RCC 7860 (cell line): ENCODE measurements at regions not wholly inside any gene's neighbourhood (a gene's known extent, or its start where the extent isn't known, plus 50 kb on each side); places are given as distances from the start of the nearest gene placed in this dataset.

Experiments
- DNase-seq: peaks from one replicate; pipeline ENCODE4 v3.0.0-alpha.2; 2015; ENCODE audit warnings: low spot score
- FAIRE-seq: peaks from 2 replicates; lab custom pipeline; 2012; peaks lifted over from hg19 to GRCh38; lab: Jason Lieb, UNC

DNA sequence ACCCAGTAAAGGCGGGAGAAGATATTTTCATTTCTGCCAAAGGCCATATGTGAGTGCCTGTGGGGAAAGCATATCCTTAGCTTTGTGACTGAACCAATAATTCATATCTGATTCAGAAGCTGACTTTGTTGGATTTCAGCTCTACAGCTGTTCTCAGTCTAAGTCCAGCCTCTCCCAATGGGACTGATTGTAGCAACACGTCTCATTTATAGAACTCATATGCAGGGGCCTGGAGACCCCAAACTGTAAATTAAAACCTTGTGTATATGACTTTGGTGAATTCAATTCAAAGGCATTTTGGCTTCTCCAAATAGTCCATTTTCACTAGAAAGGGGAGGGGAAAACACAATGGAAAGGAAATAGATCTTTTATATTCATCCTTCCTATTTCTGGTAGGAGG lies 250.4 kb upstream of the SORL1-AS1 start:
- no peak for DNase-seq
- no peak for FAIRE-seq

DNA sequence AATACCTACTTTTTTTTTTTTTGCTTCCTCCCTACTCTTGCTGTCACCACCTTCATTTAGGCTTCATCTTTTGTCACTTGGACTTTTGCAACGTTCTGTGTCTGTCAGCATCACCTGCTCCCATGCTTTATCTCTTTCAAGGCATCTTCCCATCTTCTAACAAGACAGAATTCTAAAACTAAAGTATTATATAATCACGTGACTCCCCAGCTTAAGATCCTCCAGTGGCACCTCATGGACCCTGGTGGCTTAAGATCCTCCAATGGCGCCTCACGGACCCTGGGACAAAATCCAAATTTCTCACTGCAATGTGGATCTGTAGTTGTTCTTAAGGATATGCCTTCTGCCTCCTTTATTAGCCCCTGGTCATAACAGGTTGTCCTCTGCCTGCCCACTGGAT lies 248.2 kb upstream of the SORL1-AS1 start:
- FAIRE-seq (no peak), DNase-seq (no peak)

DNA sequence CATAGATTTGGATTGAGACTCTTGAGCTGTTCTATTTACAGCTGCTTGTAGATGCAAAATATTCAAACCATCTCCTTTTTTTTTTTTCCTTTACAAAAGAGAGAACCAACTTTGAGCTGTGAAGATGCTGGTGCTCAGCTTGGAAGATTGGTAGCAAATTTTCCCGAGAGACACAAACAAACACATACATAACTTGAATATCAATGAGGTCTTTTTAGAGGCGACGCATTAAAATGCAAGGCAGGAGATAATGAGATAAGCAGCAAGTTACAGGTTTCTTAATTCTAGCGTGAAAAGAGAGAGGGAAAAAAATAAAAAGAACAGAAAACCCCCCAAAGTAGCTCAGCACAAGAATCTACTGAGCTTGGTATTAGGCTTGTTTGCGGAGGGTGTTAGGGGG lies 247.0 kb upstream of the SORL1-AS1 start:
- no peak for FAIRE-seq
- no peak for DNase-seq

DNA sequence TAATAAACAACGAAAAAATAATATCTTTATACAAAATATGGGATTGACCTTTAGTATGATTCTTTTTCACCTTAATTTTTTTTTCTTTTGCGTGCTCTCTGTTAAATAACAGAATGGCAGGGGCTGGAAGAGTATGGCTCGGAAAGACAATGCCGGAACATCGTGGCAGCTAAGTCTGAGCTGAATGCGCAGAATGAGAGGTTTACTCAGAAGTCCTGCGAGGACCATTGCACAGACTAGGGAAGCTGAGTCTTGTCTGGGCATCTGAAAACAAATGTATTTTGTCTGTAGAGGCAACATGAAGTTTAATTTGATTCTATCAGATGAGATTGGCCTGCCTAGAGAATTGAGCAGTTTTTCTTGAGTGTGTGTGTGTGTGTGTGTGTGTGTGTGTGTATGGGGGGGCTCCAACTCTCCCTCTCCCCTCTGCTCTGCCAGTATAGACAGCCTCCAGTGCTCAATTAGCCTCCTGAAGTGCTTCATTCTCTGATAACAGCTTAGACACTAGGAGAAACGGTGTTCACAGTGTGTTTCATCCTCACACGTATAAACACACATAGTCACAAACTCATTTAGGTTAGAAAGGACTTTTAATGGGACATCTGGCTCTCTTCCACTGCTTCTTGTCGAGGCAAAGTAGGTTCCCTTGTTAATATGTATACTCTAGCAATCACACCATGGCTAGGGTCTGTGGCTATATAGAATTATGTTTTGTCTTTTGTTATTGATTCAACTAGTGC lies 244.3 kb upstream of the SORL1-AS1 start:
- FAIRE-seq (no peak), DNase-seq (no peak)

GRCh38 chr11:121696177-121696871 lies 243.6 kb upstream of the SORL1-AS1 start:
- no peak for FAIRE-seq
- no peak for DNase-seq

DNA sequence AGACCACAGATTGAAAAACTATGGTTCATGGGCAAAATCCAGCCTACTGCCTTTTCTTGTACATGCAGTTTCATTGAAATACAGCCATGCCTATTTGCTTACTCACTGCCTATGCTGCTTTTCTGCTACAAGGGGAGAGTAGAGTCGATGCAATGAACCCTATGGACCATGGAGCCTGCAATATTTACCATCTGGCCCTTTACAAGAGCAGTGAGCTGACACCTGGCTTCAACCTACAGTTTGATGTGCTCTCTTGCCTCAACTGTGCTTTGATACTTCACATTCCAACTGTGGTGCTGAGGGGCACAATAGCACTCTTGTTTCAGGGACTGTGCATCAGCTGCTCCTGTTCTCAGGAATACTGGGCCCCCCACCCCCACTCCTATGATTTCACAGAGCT lies 239.5 kb upstream of the SORL1-AS1 start:
- FAIRE-seq: no peak
- no peak for DNase-seq

DNA sequence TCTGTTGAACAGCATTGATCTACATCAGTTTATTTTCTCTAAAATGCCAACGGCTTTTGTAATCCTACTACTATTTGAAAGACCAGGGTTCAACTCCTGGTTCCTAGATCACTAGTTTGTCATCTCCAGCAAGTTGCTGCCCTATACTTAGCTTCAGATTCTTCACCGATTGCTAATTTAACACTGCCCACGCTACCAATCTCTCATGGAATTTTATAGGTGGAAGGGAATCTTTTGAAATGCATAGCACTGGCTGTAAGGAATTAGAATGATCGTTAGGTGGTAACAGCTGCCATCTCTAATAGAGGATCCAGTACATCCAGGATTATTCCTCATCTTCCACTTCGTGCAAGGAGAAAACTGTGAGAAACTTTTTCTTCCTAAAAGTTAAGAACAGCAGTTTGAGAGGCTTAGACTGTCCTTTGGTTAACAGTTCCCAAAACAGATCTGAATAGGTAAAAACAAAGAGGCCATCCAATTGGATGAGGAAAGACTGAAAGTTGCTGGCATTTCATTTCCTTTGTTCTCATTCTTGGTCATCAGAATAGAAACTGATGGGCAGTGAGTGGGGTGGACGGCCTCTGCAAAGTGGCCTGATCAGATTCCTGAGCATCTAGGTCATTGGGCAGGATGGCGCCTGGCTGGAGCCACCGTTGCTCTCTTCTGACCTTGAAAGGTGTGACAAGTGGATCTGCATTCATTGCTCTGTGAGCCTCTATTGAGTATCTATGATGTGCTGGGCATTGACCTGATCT lies 236.3 kb upstream of the SORL1-AS1 start:
- FAIRE-seq (no peak), DNase-seq (peak; percentile 82)

DNA sequence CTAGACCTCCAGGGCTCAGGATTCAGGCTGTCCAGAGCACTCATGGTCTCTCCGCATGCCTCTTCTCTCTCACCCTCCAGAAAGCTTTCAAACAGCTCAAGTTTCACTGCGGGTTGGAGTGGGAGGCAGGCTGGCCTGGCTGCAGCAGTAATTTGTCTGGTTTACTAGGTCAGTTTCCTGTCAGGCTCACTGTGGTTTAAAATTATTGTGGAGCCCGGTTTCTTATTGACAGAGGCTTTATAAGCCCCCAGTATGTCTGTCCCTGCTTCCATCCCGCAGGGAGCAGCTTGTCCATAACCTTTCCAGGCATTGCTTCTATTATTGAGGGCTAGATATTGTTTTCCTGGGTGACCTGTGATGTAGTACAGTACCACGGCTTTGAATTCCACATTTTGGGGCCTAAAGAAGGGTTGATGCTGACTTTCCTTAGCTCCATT lies 235.3 kb upstream of the SORL1-AS1 start:
- peak; percentile 58 for DNase-seq
- FAIRE-seq: no peak

DNA sequence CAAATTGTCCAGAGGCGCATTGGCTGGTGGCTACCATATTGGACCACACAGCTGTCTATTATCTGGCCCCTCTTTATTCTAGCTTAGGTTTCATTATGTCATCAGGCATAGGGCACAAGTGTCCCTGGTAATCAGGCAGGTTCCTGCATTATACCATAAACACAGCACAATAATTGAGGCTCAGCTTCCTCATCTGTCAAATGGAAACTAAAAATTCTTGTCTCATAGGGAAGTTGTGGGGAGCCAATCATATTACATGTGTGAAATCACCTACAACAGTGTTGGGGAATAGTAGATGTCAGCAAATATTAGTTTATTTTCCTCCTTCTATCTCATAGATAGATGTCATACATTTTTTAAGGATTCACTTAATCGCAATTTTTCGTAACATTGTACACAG lies 231.0 kb upstream of the SORL1-AS1 start:
- no peak for DNase-seq
- no peak for FAIRE-seq
